Peyer's patch (tissue), 4 donors: ENCODE measurements at regions not wholly inside any gene's neighbourhood (a gene's known extent, or its start where the extent isn't known, plus 50 kb on each side); places are given as distances from the start of the nearest gene placed in this dataset.

Experiments
- POLR2A ChIP-seq, 2 donors: fragments of 450-650 bp; IDR thresholded peaks; one replicate each; pipeline ENCODE4 v1.5.1; 2017; ENCODE audit warnings: antibody characterized with exemption in 2 of 2, mild to moderate bottlenecking in 2 of 2, moderate library complexity in 2 of 2
- TF ChIP-seq, protein P1 (sequence below), 6 experiments: fragments of 450-650 bp in 4 of 6; fragments of 200-600 bp in 2 of 6; sonication (generic) in 1 of 6; IDR thresholded peaks; one replicate each; pipeline ENCODE4 v1.5.1; 2017 to 2019; ENCODE audit warnings: antibody characterized with exemption in 6 of 6, mild to moderate bottlenecking in 3 of 6, moderate library complexity in 1 of 6

DNA sequence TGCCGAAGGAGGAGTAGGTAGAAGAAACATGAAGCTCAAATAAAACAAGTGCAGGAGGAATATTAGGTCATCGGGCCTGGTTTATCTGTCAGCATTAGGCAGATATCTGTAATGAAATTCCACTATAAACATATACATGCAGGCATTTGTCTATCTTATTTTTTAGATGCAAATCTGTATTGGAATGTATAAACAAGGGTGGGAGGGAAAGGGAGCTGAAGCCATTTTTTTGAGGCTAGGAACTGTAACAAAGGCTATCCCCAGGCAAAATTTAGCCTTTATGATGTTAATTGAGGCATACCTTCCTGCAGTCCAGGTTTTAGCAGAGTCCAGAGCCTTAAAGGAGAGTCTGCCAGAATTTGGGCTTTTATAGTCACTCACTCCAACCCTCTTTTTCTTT is 72.5 kb downstream of the PHLDA1 start:
- TF ChIP-seq, protein P1, sequence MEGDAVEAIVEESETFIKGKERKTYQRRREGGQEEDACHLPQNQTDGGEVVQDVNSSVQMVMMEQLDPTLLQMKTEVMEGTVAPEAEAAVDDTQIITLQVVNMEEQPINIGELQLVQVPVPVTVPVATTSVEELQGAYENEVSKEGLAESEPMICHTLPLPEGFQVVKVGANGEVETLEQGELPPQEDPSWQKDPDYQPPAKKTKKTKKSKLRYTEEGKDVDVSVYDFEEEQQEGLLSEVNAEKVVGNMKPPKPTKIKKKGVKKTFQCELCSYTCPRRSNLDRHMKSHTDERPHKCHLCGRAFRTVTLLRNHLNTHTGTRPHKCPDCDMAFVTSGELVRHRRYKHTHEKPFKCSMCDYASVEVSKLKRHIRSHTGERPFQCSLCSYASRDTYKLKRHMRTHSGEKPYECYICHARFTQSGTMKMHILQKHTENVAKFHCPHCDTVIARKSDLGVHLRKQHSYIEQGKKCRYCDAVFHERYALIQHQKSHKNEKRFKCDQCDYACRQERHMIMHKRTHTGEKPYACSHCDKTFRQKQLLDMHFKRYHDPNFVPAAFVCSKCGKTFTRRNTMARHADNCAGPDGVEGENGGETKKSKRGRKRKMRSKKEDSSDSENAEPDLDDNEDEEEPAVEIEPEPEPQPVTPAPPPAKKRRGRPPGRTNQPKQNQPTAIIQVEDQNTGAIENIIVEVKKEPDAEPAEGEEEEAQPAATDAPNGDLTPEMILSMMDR (IDR thresholded peaks at IDR 0.05): no peak
- no peak for TF ChIP-seq POLR2A (IDR thresholded peaks at IDR 0.05)
